OCI-LY7 (cell line): ENCODE measurements at regions not wholly inside any gene's neighbourhood (a gene's known extent, or its start where the extent isn't known, plus 50 kb on each side); places are given as distances from the start of the nearest gene placed in this dataset.

Experiments used
- BruUV-seq: library from RNA; stranded (reverse); fragments of 400-500 nt; replicated peaks from 2 replicates; lab custom pipeline; 2021; lab: Mats Ljungman, UMichigan
- CTCF ChIA-PET: fragments of 300-600 bp; sonication (Branson Sonifier 250); formaldehyde crosslinking; loops from one replicate; lab custom pipeline; 2022; ENCODE audit warnings: antibody characterized with exemption; ENCODE audit not compliant: unreplicated experiment; lab: Charles Lee
- POLR2A ChIA-PET: fragments of 300-600 bp; sonication (Branson Sonifier 250); formaldehyde crosslinking; loops from one replicate; lab custom pipeline; 2022; ENCODE audit warnings: antibody characterized with exemption; lab: Charles Lee
- DNase-seq: peaks from one replicate; pipeline ENCODE4 v3.0.0-alpha.2; 2015; ENCODE audit warnings: low spot score
- H2AFZ ChIP-seq: fragments of 200-600 bp; sonication (generic), shearing (Covaris generic); 2 replicates; pipeline ENCODE4 v1.6.1; 2014; ENCODE audit warnings: mild to moderate bottlenecking, antibody characterized with exemption, low read length, moderate library complexity
- H3K27ac ChIP-seq: fragments of 200-600 bp; sonication (generic); 2 replicates; pipeline ENCODE4 v1.5.1; 2014; ENCODE audit warnings: mixed run types, low read depth, mild to moderate bottlenecking, moderate library complexity, low read length, inconsistent platforms; ENCODE audit not compliant: poor library complexity, severe bottlenecking
- H3K36me3 ChIP-seq: fragments of 200-600 bp; sonication (generic); 2 replicates; pipeline ENCODE4 v1.6.1; 2014; ENCODE audit warnings: mild to moderate bottlenecking, antibody characterized with exemption, low read length, moderate library complexity, mixed read lengths; ENCODE audit not compliant: insufficient read depth
- H3K4me1 ChIP-seq: fragments of 200-600 bp; sonication (generic); 2 replicates; pipeline ENCODE4 v1.5.1; 2014; ENCODE audit warnings: mild to moderate bottlenecking, low read length; ENCODE audit not compliant: insufficient read depth, poor library complexity, severe bottlenecking
- H3K4me2 ChIP-seq: fragments of 200-600 bp; sonication (generic); 2 replicates; pipeline ENCODE4 v1.6.1; 2014; ENCODE audit warnings: mild to moderate bottlenecking, low read length
- H3K4me3 ChIP-seq: fragments of 200-600 bp; sonication (generic); 2 replicates; pipeline ENCODE4 v1.5.1; 2014; ENCODE audit warnings: mild to moderate bottlenecking, low read depth, low read length; ENCODE audit not compliant: poor library complexity, severe bottlenecking
- H3K79me2 ChIP-seq: fragments of 200-600 bp; sonication (generic); 2 replicates; pipeline ENCODE4 v1.6.1; 2016; ENCODE audit warnings: low read depth, mild to moderate bottlenecking, low read length, moderate library complexity, mixed read lengths; ENCODE audit not compliant: insufficient read depth
- H3K9me2 ChIP-seq: fragments of 200-600 bp; sonication (generic); 2 replicates; pipeline ENCODE4 v1.6.1; 2016; ENCODE audit warnings: mild to moderate bottlenecking, low read length, mixed read lengths; ENCODE audit not compliant: insufficient read depth
- H3K9me3 ChIP-seq: fragments of 200-600 bp; sonication (generic); 2 replicates; pipeline ENCODE4 v1.6.1; 2014; ENCODE audit warnings: mild to moderate bottlenecking, mixed run types, low read length, mixed read lengths
- H4K20me1 ChIP-seq: fragments of 200-600 bp; sonication (generic); 2 replicates; pipeline ENCODE4 v1.6.1; 2014; ENCODE audit warnings: mild to moderate bottlenecking, antibody characterized with exemption, low read length, moderate library complexity, mixed read lengths; ENCODE audit not compliant: insufficient read depth
- CTCF ChIP-seq: fragments of 200-600 bp; sonication (generic); conservative IDR thresholded peaks from 2 replicates; pipeline ENCODE4 v1.5.1; 2014; ENCODE audit warnings: mild to moderate bottlenecking, antibody characterized with exemption, low read length, moderate library complexity, mixed read lengths
- EZH2phosphoT487 ChIP-seq: fragments of 200-600 bp; sonication (generic); IDR thresholded peaks from 2 replicates; pipeline ENCODE4 v1.6.1; 2018; ENCODE audit warnings: low read depth, borderline replicate concordance, mild to moderate bottlenecking, mixed run types, antibody characterized with exemption, low read length, moderate library complexity, mixed read lengths
- intact Hi-C: fragments of 100-400 bp; cut with micrococcal nuclease; formaldehyde crosslinking; loops from one replicate; pipeline ENCODE4 v1.10.0; 2022; ENCODE audit not compliant: unreplicated experiment

GRCh38 chr13:112130418-112130817 lies 63.5 kb downstream of the SOX1 start:
- Histone ChIP-seq H3K79me2 (no peaks in the 10 kb centered on the region), H3K4me2 (no peak overlapping the region), H3K27ac (no peak overlapping the region), H3K4me1 (no peaks in the 10 kb centered on the region), H3K4me3 (no peak overlapping the region), H3K9me2 (no peaks in the 10 kb centered on the region), H2AFZ (no peak overlapping the region), H3K9me3 (no peaks in the 10 kb centered on the region), H4K20me1 (no peaks in the 10 kb centered on the region), H3K36me3 (no peaks in the 10 kb centered on the region)
- CTCF ChIA-PET = no interaction called here
- BruUV-seq = no TSS peak
- POLR2A ChIA-PET = no interaction called here
- no peak for DNase-seq
- intact Hi-C loops = no loop called here
- TF ChIP-seq CTCF (no peak), EZH2phosphoT487 (no peak)

- H4K20me1 ChIP-seq = no peaks in the 10 kb centered on the region
- no peak overlapping the region for H3K27ac ChIP-seq
- POLR2A ChIA-PET = no interaction called here
- H3K36me3 ChIP-seq = no peaks in the 10 kb centered on the region
- no peak for DNase-seq
- TF ChIP-seq CTCF (no peak), EZH2phosphoT487 (no peak)
- no peaks in the 10 kb centered on the region for H3K4me1 ChIP-seq
- no peaks in the 10 kb centered on the region for H3K9me2 ChIP-seq
- H3K79me2 ChIP-seq = no peaks in the 10 kb centered on the region
- H3K4me3 ChIP-seq = no peak overlapping the region
- H2AFZ ChIP-seq = no peak overlapping the region
- no peaks in the 10 kb centered on the region for H3K9me3 ChIP-seq
- BruUV-seq = no TSS peak
- H3K4me2 ChIP-seq = no peak overlapping the region
- intact Hi-C loops = no loop called here
- CTCF ChIA-PET = no interaction called here
Measured at GRCh38 chr13:112131081-112131712, 64.2 kb downstream of the SOX1 start.

GRCh38 chr13:112131713-112132113 lies 64.8 kb downstream of the SOX1 start:
- Histone ChIP-seq H2AFZ (no peak overlapping the region), H3K4me2 (no peak overlapping the region), H3K9me2 (no peaks in the 10 kb centered on the region), H3K9me3 (no peaks in the 10 kb centered on the region), H3K36me3 (no peaks in the 10 kb centered on the region), H4K20me1 (no peaks in the 10 kb centered on the region), H3K79me2 (no peaks in the 10 kb centered on the region), H3K4me3 (no peak overlapping the region), H3K4me1 (no peaks in the 10 kb centered on the region), H3K27ac (no peak overlapping the region)
- TF ChIP-seq EZH2phosphoT487 = no peak
- TF ChIP-seq CTCF = no peak
- BruUV-seq = no TSS peak
- ChIA-PET POLR2A (no interaction called here), CTCF (no interaction called here)
- no peak for DNase-seq
- intact Hi-C loops = no loop called here
